Skeletal muscle cell (primary cell): ENCODE measurements at regions not wholly inside any gene's neighbourhood (a gene's known extent, or its start where the extent isn't known, plus 50 kb on each side); places are given as distances from the start of the nearest gene placed in this dataset.
A peak's percentile ranks its signal among the peaks of the same experiment; 100 is the strongest.

Source experiments
- DNase-seq: peaks from one replicate; pipeline ENCODE4 v3.0.0-alpha.2; 2010; ENCODE audit warnings: low read depth
- H3K4me3 ChIP-seq: 2 replicates; pipeline ENCODE4 v1.5.1; 2011; ENCODE audit warnings: low read depth, mild to moderate bottlenecking, control low read depth, low read length, moderate library complexity

GRCh38 chr6:139580592-139581484 lies 206.4 kb upstream of the CITED2 start:
- H3K4me3 ChIP-seq: no peak overlapping the region
- no peak for DNase-seq

- H3K4me3 ChIP-seq: no peak overlapping the region
- DNase-seq: peak; percentile 90
Observed at GRCh38 chr6:139577763-139578604, 203.5 kb upstream of the CITED2 start.

DNA sequence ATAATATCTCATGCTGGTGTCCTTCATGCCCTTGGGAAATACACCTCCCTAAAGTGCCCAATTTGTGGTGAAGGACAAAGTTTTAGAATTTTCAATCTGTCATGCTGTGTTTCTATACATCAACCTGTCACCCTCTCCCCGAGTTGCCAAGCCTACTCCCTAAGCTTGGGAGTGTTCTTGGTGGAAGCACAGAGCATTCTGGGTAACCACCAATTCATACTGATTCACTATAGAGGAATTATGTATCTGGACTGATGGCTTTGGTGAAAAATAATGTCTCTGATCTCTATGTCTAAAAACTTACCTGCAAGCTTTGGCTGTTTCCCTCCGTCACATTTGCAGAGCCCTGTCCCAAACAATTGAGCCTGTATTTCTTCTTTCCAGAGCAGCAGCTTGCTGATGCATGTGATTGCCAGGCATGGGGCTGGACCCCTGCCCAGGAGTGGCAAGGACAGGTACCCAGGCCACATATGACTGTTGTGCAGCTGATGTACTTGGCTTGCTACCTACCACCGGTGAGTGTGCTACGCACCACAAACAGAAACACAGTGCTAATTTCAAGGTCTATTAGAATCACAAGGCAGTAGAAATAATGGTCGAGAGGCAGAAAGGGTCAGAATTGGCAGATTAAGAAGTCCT lies 202.8 kb upstream of the CITED2 start:
- no peak for DNase-seq
- H3K4me3 ChIP-seq: no peak overlapping the region

DNA sequence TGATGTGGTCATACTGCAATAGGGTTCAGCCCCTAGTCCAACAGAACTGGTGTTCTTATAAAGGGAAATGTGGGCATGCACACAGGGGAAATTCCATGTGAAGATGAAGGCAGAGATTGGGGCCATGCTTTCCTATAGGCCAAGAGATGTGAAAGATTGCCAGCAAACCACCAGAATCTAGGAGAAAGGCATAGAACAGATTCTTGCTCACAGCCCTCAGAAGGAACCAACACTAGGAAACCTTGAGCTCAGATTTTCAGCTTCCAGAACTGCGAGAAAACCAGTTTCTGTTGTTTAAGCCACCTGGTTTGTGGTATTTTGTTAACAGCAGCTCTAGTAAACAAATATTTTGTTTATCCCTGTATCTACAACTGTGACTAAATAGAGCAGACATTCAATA lies 197.6 kb upstream of the CITED2 start:
- no peak for DNase-seq
- no peak overlapping the region for H3K4me3 ChIP-seq

- H3K4me3 ChIP-seq: no peak overlapping the region
- DNase-seq: no peak
Observed at GRCh38 chr6:139570166-139570565, 195.7 kb upstream of the CITED2 start.

DNA sequence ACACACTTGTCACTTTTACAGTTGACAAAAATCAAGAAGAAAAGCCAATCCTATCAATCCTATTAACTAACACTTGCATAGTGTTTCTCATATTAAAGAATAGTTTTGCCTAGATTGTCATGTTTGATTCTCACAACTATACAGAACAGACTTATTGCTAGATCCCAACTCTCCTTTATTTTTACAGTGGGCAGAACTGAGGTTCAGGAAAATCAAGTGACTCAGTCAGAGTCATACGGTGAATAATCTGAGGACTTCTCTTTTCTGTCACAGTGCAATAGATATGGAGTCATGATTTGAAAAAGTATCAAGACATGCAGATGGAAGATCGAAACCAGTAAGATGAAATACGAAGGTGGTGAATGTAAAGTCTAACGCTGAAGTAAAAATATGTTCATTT lies 195.1 kb upstream of the CITED2 start:
- no peak for DNase-seq
- H3K4me3 ChIP-seq: no peak overlapping the region

- no peak overlapping the region for H3K4me3 ChIP-seq
- DNase-seq: peak; percentile 63
Observed at GRCh38 chr6:139568956-139569538, 194.6 kb upstream of the CITED2 start.

- no peak overlapping the region for H3K4me3 ChIP-seq
- no peak for DNase-seq
Observed at GRCh38 chr6:139568151-139568955, 193.9 kb upstream of the CITED2 start.

DNA sequence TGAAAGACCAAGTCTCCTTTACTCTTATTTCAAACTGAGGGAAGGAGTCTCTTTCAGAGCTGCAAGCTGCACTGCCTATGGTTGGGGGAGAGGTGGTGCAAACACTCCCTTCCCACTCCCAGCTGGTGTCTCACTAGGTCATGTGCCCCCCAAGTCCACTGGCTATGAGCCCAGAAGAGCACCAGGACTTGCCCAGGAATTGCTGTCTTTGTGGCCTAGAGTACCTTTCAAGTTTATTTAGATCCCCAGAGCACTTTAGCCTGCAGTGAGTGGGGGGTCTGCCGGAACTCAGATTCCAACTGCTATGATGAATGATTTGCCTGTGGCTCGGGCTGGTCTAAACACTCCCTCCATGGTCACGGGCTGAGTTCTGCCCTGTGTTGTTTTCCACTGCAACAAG lies 192.6 kb upstream of the CITED2 start:
- H3K4me3 ChIP-seq: no peak overlapping the region
- no peak for DNase-seq

DNA sequence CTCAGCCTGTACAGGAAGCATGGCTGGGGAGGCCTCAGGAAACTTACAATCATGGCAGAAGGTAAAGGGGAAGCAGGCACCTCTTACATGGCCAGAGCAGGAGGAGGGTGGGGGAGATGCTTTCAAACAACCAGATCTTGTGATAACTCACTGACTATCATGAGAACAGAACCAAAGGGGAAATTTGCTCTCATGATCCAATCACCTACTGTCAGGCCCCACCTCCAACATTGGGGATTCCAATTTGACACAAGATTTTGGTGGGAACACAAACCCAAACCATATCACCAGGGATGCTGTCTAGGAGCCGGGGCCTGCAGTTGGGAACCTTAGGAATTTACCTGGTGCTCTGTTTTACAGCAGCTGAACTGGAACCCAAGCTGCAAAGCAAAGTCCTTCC lies 191.1 kb upstream of the CITED2 start:
- DNase-seq: no peak
- H3K4me3 ChIP-seq: no peak overlapping the region

- H3K4me3 ChIP-seq: no peak overlapping the region
Observed at GRCh38 chr6:139557547-139557946, 183.1 kb upstream of the CITED2 start.

DNA sequence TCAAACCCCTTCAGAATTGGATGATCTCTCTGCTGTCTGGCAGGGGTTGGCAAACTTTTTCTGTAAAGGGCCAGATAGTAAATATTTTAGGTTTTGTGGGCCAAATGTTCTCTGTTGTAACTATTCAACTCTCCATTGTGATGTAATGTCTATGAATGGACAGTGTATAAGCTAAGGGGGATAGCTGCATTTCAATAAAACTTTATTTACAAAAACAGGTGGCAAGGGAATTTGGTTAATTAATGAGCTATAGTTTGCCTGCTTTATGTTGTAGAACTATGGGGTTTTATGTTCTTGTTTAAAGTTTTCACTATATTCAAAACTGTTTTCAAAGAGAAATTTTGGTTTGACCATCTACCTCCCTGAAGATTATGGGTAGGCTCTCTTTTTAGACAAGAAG lies 182.1 kb upstream of the CITED2 start:
- H3K4me3 ChIP-seq: no peak overlapping the region
- DNase-seq: no peak

More at GRCh38 chr6:139557547-139557946, 183.1 kb upstream of the CITED2 start:
- no peak for DNase-seq

- DNase-seq: no peak
- no peak overlapping the region for H3K4me3 ChIP-seq
Observed at GRCh38 chr6:139553916-139554315, 179.5 kb upstream of the CITED2 start.

- peak; percentile 39 for DNase-seq
- no peak overlapping the region for H3K4me3 ChIP-seq
Observed at GRCh38 chr6:139551376-139551775, 176.9 kb upstream of the CITED2 start.

DNA sequence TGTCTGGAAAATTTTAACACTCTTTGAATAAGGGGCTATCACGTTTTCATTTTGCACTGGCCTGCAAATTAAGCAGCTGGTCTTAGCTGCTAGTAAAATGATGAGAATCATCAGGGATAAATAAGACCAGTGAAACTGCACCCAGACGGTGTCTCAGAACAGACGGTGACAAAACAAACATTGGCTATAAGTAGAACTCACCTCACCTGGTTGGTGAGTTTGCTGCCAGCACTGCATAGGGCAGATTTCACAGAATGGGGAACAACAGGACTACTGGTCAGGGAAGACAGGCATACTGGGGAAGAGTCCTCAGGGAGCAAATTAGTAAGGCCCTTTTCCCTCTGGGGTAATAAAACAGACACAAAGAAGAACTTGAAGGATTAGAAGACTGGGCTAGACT lies 175.9 kb upstream of the CITED2 start:
- DNase-seq: no peak
- no peak overlapping the region for H3K4me3 ChIP-seq

GRCh38 chr6:139549561-139550070 lies 175.2 kb upstream of the CITED2 start:
- peak; percentile 74 for DNase-seq
- no peak overlapping the region for H3K4me3 ChIP-seq

GRCh38 chr6:139547804-139548203 lies 173.4 kb upstream of the CITED2 start:
- no peak overlapping the region for H3K4me3 ChIP-seq
- DNase-seq: no peak

DNA sequence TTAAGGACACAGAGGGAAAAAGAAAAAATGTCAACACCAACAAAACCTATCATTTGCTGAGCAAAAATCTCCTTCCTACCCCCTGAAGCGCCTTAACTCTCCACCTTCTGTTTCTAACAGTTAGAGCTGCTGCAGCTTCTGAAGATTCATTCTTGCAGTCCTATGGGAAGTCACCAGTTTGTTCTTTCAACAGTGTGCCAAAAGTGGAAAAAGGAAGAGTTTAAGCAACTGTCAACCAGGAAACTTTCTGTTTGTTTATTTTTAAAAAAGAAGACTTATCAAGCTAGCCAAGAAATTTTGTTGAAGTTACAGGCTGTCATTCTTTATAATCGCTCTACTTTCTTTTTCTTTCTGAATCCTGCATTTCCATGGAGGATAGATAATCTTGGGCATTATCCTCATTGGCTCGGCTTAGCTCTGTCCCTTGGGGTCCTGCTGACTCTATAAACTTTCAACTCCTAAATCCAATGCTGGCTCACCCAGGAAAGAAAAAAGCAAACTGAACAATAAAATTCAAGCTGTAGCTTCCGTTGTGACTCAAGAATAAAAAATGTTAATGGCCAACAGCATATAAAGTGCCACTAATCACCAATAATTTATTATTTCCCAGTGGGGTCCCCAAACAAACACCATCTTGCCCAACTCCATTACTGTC lies 172.8 kb upstream of the CITED2 start:
- no peak overlapping the region for H3K4me3 ChIP-seq
- DNase-seq: no peak
